Keratinocyte (primary cell): ENCODE measurements at regions not wholly inside any gene's neighbourhood (a gene's known extent, or its start where the extent isn't known, plus 50 kb on each side); places are given as distances from the start of the nearest gene placed in this dataset.

Source experiments
- DNase-seq: peaks from one replicate; pipeline ENCODE4 v3.0.0-alpha.2; 2011; ENCODE audit warnings: low read depth, missing footprints, low spot score
- FAIRE-seq: peaks from 2 replicates; lab custom pipeline; 2011; peaks lifted over from hg19 to GRCh38; lab: Jason Lieb, UNC
- H2AFZ ChIP-seq: 2 replicates; pipeline ENCODE4 v1.6.0; 2012; ENCODE audit warnings: low read length, control low read depth, inconsistent platforms; ENCODE audit not compliant: control insufficient read depth
- H3K27ac ChIP-seq: 2 replicates; pipeline ENCODE4 v1.5.1; 2011; ENCODE audit warnings: low read length; ENCODE audit not compliant: control insufficient read depth, insufficient read depth
- H3K27me3 ChIP-seq: 3 replicates; pipeline ENCODE4 v1.6.0; 2011; ENCODE audit warnings: low read length; ENCODE audit not compliant: control insufficient read depth, insufficient read depth; ENCODE audit errors: extremely low read depth
- H3K36me3 ChIP-seq, 2 experiments: 2 replicates in 1 of 2; 3 replicates in 1 of 2; pipeline ENCODE4 v1.5.1; 2011; ENCODE audit warnings: low read length in 2 of 2, mild to moderate bottlenecking in 1 of 2; ENCODE audit not compliant: control insufficient read depth in 2 of 2, insufficient read depth in 2 of 2; ENCODE audit errors: extremely low read depth in 1 of 2
- H3K4me1 ChIP-seq: 3 replicates; pipeline ENCODE4 v1.5.1; 2011; ENCODE audit warnings: low read length; ENCODE audit not compliant: control insufficient read depth, insufficient read depth; ENCODE audit errors: extremely low read depth
- H3K4me2 ChIP-seq: 3 replicates; pipeline ENCODE4 v1.6.0; 2011; ENCODE audit warnings: low read depth, low read length; ENCODE audit not compliant: control insufficient read depth, insufficient read depth; ENCODE audit errors: extremely low read depth
- H3K4me3 ChIP-seq, 3 experiments: fragments of 200-600 bp in 1 of 3; sonication (generic) in 1 of 3; 2 replicates in 2 of 3; 3 replicates in 1 of 3; pipeline ENCODE4 v1.5.1; 2011 to 2016; ENCODE audit warnings: low read length in 3 of 3, mild to moderate bottlenecking in 3 of 3, control low read depth in 2 of 3, inconsistent platforms in 1 of 3, low read depth in 1 of 3, mixed read lengths in 1 of 3, mixed run types in 1 of 3, moderate library complexity in 1 of 3; ENCODE audit not compliant: control insufficient read depth in 2 of 3, insufficient read depth in 2 of 3; ENCODE audit errors: extremely low read depth in 1 of 3
- H3K79me2 ChIP-seq: 2 replicates; pipeline ENCODE4 v1.6.0; 2012; ENCODE audit warnings: low read length; ENCODE audit not compliant: control insufficient read depth, insufficient read depth
- H3K9ac ChIP-seq: 3 replicates; pipeline ENCODE4 v1.6.0; 2011; ENCODE audit warnings: low read length; ENCODE audit not compliant: control insufficient read depth, insufficient read depth; ENCODE audit errors: extremely low read depth
- H3K9me1 ChIP-seq: 3 replicates; pipeline ENCODE4 v1.6.0; 2011; ENCODE audit warnings: low read length; ENCODE audit not compliant: control insufficient read depth, insufficient read depth; ENCODE audit errors: extremely low read depth
- H3K9me3 ChIP-seq: 2 replicates; pipeline ENCODE4 v1.5.1; 2012; ENCODE audit warnings: low read depth, low read length; ENCODE audit not compliant: control insufficient read depth
- H4K20me1 ChIP-seq: 3 replicates; pipeline ENCODE4 v1.6.0; 2011; ENCODE audit warnings: low read length; ENCODE audit not compliant: control insufficient read depth, insufficient read depth; ENCODE audit errors: extremely low read depth
- CTCF ChIP-seq, 3 experiments: IDR thresholded peaks in 1 of 3; conservative IDR thresholded peaks in 1 of 3; optimal IDR thresholded peaks in 1 of 3; 2 replicates in 2 of 3; 3 replicates in 1 of 3; pipeline versions ENCODE3 to v1.5.1; 2011; ENCODE audit warnings: low read length in 3 of 3, mild to moderate bottlenecking in 3 of 3, moderate library complexity in 2 of 3, control low read depth in 1 of 3, inconsistent platforms in 1 of 3; ENCODE audit not compliant: insufficient read depth in 2 of 3; ENCODE audit errors: extremely low read depth in 1 of 3
- EZH2 ChIP-seq: IDR thresholded peaks from one replicate; pipeline ENCODE4 v1.6.1; 2012; ENCODE audit warnings: inconsistent platforms, mild to moderate bottlenecking, low read length, moderate library complexity
- dilution Hi-C: fragments of 300-500 bp; cut with MboI; formaldehyde crosslinking; loops from one replicate; pipeline ENCODE4 v1.7.0; 2020; ENCODE audit warnings: low sequenced_read_pairs; ENCODE audit not compliant: extremely low pct_ligation_motif_present

GRCh38 chr7:52781250-52781649 lies 254.2 kb upstream of the POM121L12 start:
- Histone ChIP-seq H4K20me1 (no peaks in the 10 kb centered on the region), H3K36me3 (no peaks in the 10 kb centered on the region), H3K4me3 (no peak overlapping the region), H3K27me3 (no peaks in the 10 kb centered on the region), H3K9me1 (no peaks in the 10 kb centered on the region), H3K4me2 (no peak overlapping the region), H3K27ac (no peak overlapping the region), H3K9ac (no peak overlapping the region), H3K9me3 (no peaks in the 10 kb centered on the region), H3K79me2 (no peaks in the 10 kb centered on the region), H2AFZ (no peak overlapping the region), H3K4me1 (no peaks in the 10 kb centered on the region)
- dilution Hi-C loops: no loop called here
- TF ChIP-seq CTCF (optimal IDR thresholded peaks at IDR 0.05 in 1 of 3, IDR thresholded peaks at IDR 0.05 in 1 of 3, conservative IDR thresholded peaks at IDR 0.05 in 1 of 3; ENCODE audit: extremely low read depth in 1 of 3, insufficient read depth in 2 of 3, low read length in 3 of 3): no peak
- TF ChIP-seq EZH2: no peak
- FAIRE-seq (no peak), DNase-seq (no peak)

- Histone ChIP-seq H4K20me1 (no peaks in the 10 kb centered on the region), H3K27ac (no peak overlapping the region), H3K36me3 (no peaks in the 10 kb centered on the region), H3K4me1 (no peaks in the 10 kb centered on the region), H2AFZ (no peak overlapping the region), H3K9me1 (no peaks in the 10 kb centered on the region), H3K79me2 (no peaks in the 10 kb centered on the region), H3K27me3 (no peaks in the 10 kb centered on the region), H3K4me2 (no peak overlapping the region), H3K9me3 (no peaks in the 10 kb centered on the region), H3K4me3 (no peak overlapping the region), H3K9ac (no peak overlapping the region)
- dilution Hi-C loops: no loop called here
- DNase-seq: no peak
- no peak for TF ChIP-seq EZH2
- FAIRE-seq: no peak
Measured at GRCh38 chr7:52779004-52779403, 256.4 kb upstream of the POM121L12 start.

- dilution Hi-C loops: no loop called here
Measured at GRCh38 chr7:52777051-52777822, 258.2 kb upstream of the POM121L12 start.

More at GRCh38 chr7:52777051-52777822, 258.2 kb upstream of the POM121L12 start:
- H3K36me3 ChIP-seq: no peaks in the 10 kb centered on the region
- no peak for FAIRE-seq
- H3K4me1 ChIP-seq: no peaks in the 10 kb centered on the region
- H3K4me3 ChIP-seq: no peak overlapping the region
- H2AFZ ChIP-seq: no peak overlapping the region
- H3K9me3 ChIP-seq: no peaks in the 10 kb centered on the region
- H4K20me1 ChIP-seq: no peaks in the 10 kb centered on the region
- TF ChIP-seq CTCF (optimal IDR thresholded peaks at IDR 0.05 in 1 of 3, IDR thresholded peaks at IDR 0.05 in 1 of 3, conservative IDR thresholded peaks at IDR 0.05 in 1 of 3; ENCODE audit: extremely low read depth in 1 of 3, insufficient read depth in 2 of 3, low read length in 3 of 3) (no peak), EZH2 (no peak)
- no peak overlapping the region for H3K4me2 ChIP-seq
- H3K9ac ChIP-seq: no peak overlapping the region
- H3K27me3 ChIP-seq: no peaks in the 10 kb centered on the region
- no peaks in the 10 kb centered on the region for H3K79me2 ChIP-seq
- no peak for DNase-seq
- H3K9me1 ChIP-seq: no peaks in the 10 kb centered on the region
- no peak overlapping the region for H3K27ac ChIP-seq
